Osteoblast (primary cell): ENCODE measurements at regions not wholly inside any gene's neighbourhood (a gene's known extent, or its start where the extent isn't known, plus 50 kb on each side); places are given as distances from the start of the nearest gene placed in this dataset.

Source experiments
- DNase-seq: peaks from one replicate; pipeline ENCODE4 v3.0.0; 2011; ENCODE audit warnings: low spot score, mixed read lengths; ENCODE audit not compliant: insufficient read length; ENCODE audit errors: missing footprints
- H2AFZ ChIP-seq: 2 replicates; pipeline ENCODE4 v1.6.0; 2011; ENCODE audit warnings: mild to moderate bottlenecking, low read length
- H3K27ac ChIP-seq: 2 replicates; pipeline ENCODE4 v1.5.1; 2011; ENCODE audit warnings: mild to moderate bottlenecking, low read depth, low read length, moderate library complexity
- H3K27me3 ChIP-seq: 2 replicates; pipeline ENCODE4 v1.6.0; 2012; ENCODE audit warnings: mild to moderate bottlenecking, control low read depth, inconsistent platforms, low read length, moderate library complexity; ENCODE audit not compliant: insufficient read depth
- H3K36me3 ChIP-seq: 2 replicates; pipeline ENCODE4 v1.5.1; 2011; ENCODE audit warnings: mild to moderate bottlenecking, low read length, control low read depth, moderate library complexity; ENCODE audit not compliant: insufficient read depth
- H3K4me1 ChIP-seq: 2 replicates; pipeline ENCODE4 v1.5.1; 2011; ENCODE audit warnings: mild to moderate bottlenecking, low read length, control low read depth, moderate library complexity; ENCODE audit not compliant: insufficient read depth
- H3K4me2 ChIP-seq: 2 replicates; pipeline ENCODE4 v1.6.0; 2011; ENCODE audit warnings: mild to moderate bottlenecking, low read length; ENCODE audit not compliant: insufficient read depth
- H3K4me3 ChIP-seq: fragments of 200-600 bp; sonication (generic); 3 replicates; pipeline ENCODE4 v1.5.1; 2012; ENCODE audit warnings: mild to moderate bottlenecking, low read length, inconsistent platforms; ENCODE audit not compliant: insufficient read depth
- H3K79me2 ChIP-seq: 2 replicates; pipeline ENCODE4 v1.6.0; 2012; ENCODE audit warnings: mild to moderate bottlenecking, low read length, control low read depth, inconsistent platforms; ENCODE audit not compliant: insufficient read depth
- H3K9me3 ChIP-seq: 2 replicates; pipeline ENCODE4 v1.5.1; 2011; ENCODE audit warnings: low read depth, low read length, control low read depth
- H4K20me1 ChIP-seq: 2 replicates; pipeline ENCODE4 v1.6.0; 2012; ENCODE audit warnings: mild to moderate bottlenecking, low read length, control low read depth; ENCODE audit not compliant: insufficient read depth
- CTCF ChIP-seq: IDR thresholded peaks from 2 replicates; pipeline ENCODE4 v1.5.1; 2011; ENCODE audit warnings: mild to moderate bottlenecking, low read depth, low read length, moderate library complexity; ENCODE audit errors: extremely low read depth

GRCh38 chr6:78511009-78511408, 356.3 kb upstream of the IRAK1BP1 start:
- no peak for TF ChIP-seq CTCF
- Histone ChIP-seq H4K20me1 (no peaks in the 10 kb centered on the region), H3K36me3 (no peaks in the 10 kb centered on the region), H3K79me2 (no peaks in the 10 kb centered on the region), H2AFZ (no peak overlapping the region), H3K27me3 (no peaks in the 10 kb centered on the region), H3K4me2 (no peak overlapping the region), H3K4me3 (no peak overlapping the region), H3K9me3 (no peaks in the 10 kb centered on the region), H3K4me1 (no peaks in the 10 kb centered on the region), H3K27ac (no peak overlapping the region)
- DNase-seq: peak; percentile 25

- Histone ChIP-seq H3K4me2 (no peak overlapping the region), H3K9me3 (no peaks in the 10 kb centered on the region), H3K79me2 (no peaks in the 10 kb centered on the region), H3K27ac (no peak overlapping the region), H3K4me3 (no peak overlapping the region), H3K36me3 (no peaks in the 10 kb centered on the region), H2AFZ (no peak overlapping the region), H4K20me1 (no peaks in the 10 kb centered on the region), H3K27me3 (no peaks in the 10 kb centered on the region), H3K4me1 (no peaks in the 10 kb centered on the region)
- TF ChIP-seq CTCF: no peak
- no peak for DNase-seq
Observed at GRCh38 chr6:78513856-78514255, 353.5 kb upstream of the IRAK1BP1 start.

- Histone ChIP-seq H3K9me3 (no peaks in the 10 kb centered on the region), H2AFZ (no peak overlapping the region), H3K4me3 (no peak overlapping the region), H4K20me1 (no peaks in the 10 kb centered on the region), H3K4me2 (no peak overlapping the region), H3K27ac (no peak overlapping the region), H3K4me1 (no peaks in the 10 kb centered on the region), H3K36me3 (no peaks in the 10 kb centered on the region), H3K27me3 (no peaks in the 10 kb centered on the region), H3K79me2 (no peaks in the 10 kb centered on the region)
- no peak for DNase-seq
- no peak for TF ChIP-seq CTCF
Observed at GRCh38 chr6:78515271-78515670, 352.1 kb upstream of the IRAK1BP1 start.

- Histone ChIP-seq H3K36me3 (no peaks in the 10 kb centered on the region), H2AFZ (no peak overlapping the region), H3K4me2 (no peak overlapping the region), H3K4me3 (no peak overlapping the region), H3K79me2 (no peaks in the 10 kb centered on the region), H4K20me1 (no peaks in the 10 kb centered on the region), H3K27ac (no peak overlapping the region), H3K27me3 (no peaks in the 10 kb centered on the region), H3K4me1 (no peaks in the 10 kb centered on the region), H3K9me3 (no peaks in the 10 kb centered on the region)
- DNase-seq: no peak
- TF ChIP-seq CTCF: no peak
Observed at GRCh38 chr6:78517399-78517798, 350.0 kb upstream of the IRAK1BP1 start.
